IMR-90 (cell line): ENCODE measurements at regions not wholly inside any gene's neighbourhood (a gene's known extent, or its start where the extent isn't known, plus 50 kb on each side); places are given as distances from the start of the nearest gene placed in this dataset.

ENCODE experiments used
- ATAC-seq: fragments of 200-7000 bp; cut with Tn5 transposase; 2 replicates; pipeline ENCODE4 v1.9.1; 2020; ENCODE audit warnings: low read depth, mild to moderate bottlenecking, moderate library complexity
- BruUV-seq: library from RNA; stranded (reverse); fragments of 400-500 nt; replicated peaks from 2 replicates; lab custom pipeline; 2021; lab: Mats Ljungman, UMichigan
- CTCF ChIA-PET: fragments of 300-600 bp; formaldehyde crosslinking; extraction: SDS; loops from one replicate; lab custom pipeline; 2021; ENCODE audit warnings: antibody characterized with exemption; lab: Yijun Ruan, JAX
- POLR2A ChIA-PET: fragments of 300-600 bp; sonication (Branson Sonifier 250); formaldehyde crosslinking; loops from one replicate; lab custom pipeline; 2022; ENCODE audit warnings: antibody characterized with exemption; ENCODE audit not compliant: unreplicated experiment; lab: Charles Lee
- DNase-seq: peaks from one replicate; pipeline ENCODE4 v3.0.0; 2013
- H2AFZ ChIP-seq: replicated peaks from 2 replicates; pipeline ENCODE3; 2013; ENCODE audit warnings: low read length, mild to moderate bottlenecking; ENCODE audit not compliant: poor library complexity
- H2AK5ac ChIP-seq: 2 replicates; pipeline ENCODE4 v1.6.1; 2013; ENCODE audit warnings: low read depth, low read length, inconsistent platforms
- H2AK9ac ChIP-seq: replicated peaks from 2 replicates; pipeline ENCODE3; 2013; ENCODE audit warnings: mild to moderate bottlenecking, low read depth, low read length, moderate library complexity; ENCODE audit not compliant: poor library complexity
- H2BK120ac ChIP-seq: 2 replicates; pipeline ENCODE4 v1.6.1; 2013; ENCODE audit warnings: low read depth, low read length, inconsistent platforms
- H2BK15ac ChIP-seq: 3 replicates; pipeline ENCODE4 v1.6.1; 2013; ENCODE audit warnings: low read depth, low read length, inconsistent platforms
- H2BK20ac ChIP-seq: 2 replicates; pipeline ENCODE4 v1.6.1; 2013; ENCODE audit warnings: low read depth, mild to moderate bottlenecking, inconsistent platforms, low read length, moderate library complexity
- H2BK5ac ChIP-seq: 2 replicates; pipeline ENCODE4 v1.6.1; 2013; ENCODE audit warnings: mild to moderate bottlenecking, low read depth, low read length, inconsistent platforms; ENCODE audit not compliant: poor library complexity, severe bottlenecking
- H3K14ac ChIP-seq: replicated peaks from 2 replicates; pipeline ENCODE4 v1.6.1; 2013; ENCODE audit warnings: low read depth, low read length, inconsistent platforms
- H3K18ac ChIP-seq: 2 replicates; pipeline ENCODE4 v1.6.1; 2013; ENCODE audit warnings: low read depth, low read length, control low read depth
- H3K23ac ChIP-seq: 2 replicates; pipeline ENCODE4 v1.6.1; 2013; ENCODE audit warnings: low read depth, low read length, inconsistent platforms
- H3K27ac ChIP-seq: 2 replicates; pipeline ENCODE4 v1.5.1; 2013; ENCODE audit warnings: mild to moderate bottlenecking, control low read depth, low read length; ENCODE audit not compliant: insufficient read depth
- H3K27me3 ChIP-seq: 2 replicates; pipeline ENCODE4 v1.6.1; 2013; ENCODE audit warnings: low read length; ENCODE audit not compliant: control insufficient read depth, insufficient read depth
- H3K36me3 ChIP-seq: 2 replicates; pipeline ENCODE4 v1.6.1; 2013; ENCODE audit warnings: low read length, mixed read lengths; ENCODE audit not compliant: control insufficient read depth, insufficient read depth
- H3K4ac ChIP-seq: 2 replicates; pipeline ENCODE4 v1.6.1; 2013; ENCODE audit warnings: low read depth, low read length, inconsistent platforms
- H3K4me1 ChIP-seq: 2 replicates; pipeline ENCODE4 v1.6.1; 2013; ENCODE audit warnings: low read length, mixed read lengths; ENCODE audit not compliant: control insufficient read depth, insufficient read depth
- H3K4me2 ChIP-seq: 2 replicates; pipeline ENCODE4 v1.6.1; 2013; ENCODE audit warnings: low read depth, mild to moderate bottlenecking, control low read depth, low read length, moderate library complexity
- H3K4me3 ChIP-seq: 2 replicates; pipeline ENCODE4 v1.5.1; 2013; ENCODE audit warnings: low read depth, mild to moderate bottlenecking, control low read depth, low read length, moderate library complexity; ENCODE audit not compliant: insufficient read depth
- H3K56ac ChIP-seq: 2 replicates; pipeline ENCODE4 v1.6.1; 2013; ENCODE audit warnings: low read length, inconsistent platforms; ENCODE audit not compliant: insufficient read depth; ENCODE audit errors: extremely low read depth
- H3K79me1 ChIP-seq, 2 experiments: 2 replicates each; pipeline ENCODE4 v1.6.1; 2013; ENCODE audit warnings: low read length in 2 of 2, inconsistent platforms in 1 of 2, low read depth in 1 of 2
- H3K9ac ChIP-seq: 2 replicates; pipeline ENCODE4 v1.6.1; 2013; ENCODE audit warnings: low read depth, low read length, control low read depth
- H3K9me1 ChIP-seq: 2 replicates; pipeline ENCODE4 v1.6.1; 2013; ENCODE audit warnings: low read length, inconsistent platforms; ENCODE audit not compliant: insufficient read depth
- H3K9me3 ChIP-seq: 2 replicates; pipeline ENCODE4 v1.6.1; 2013; ENCODE audit warnings: low read length; ENCODE audit not compliant: control insufficient read depth, insufficient read depth
- H4K20me1 ChIP-seq: 2 replicates; pipeline ENCODE4 v1.6.1; 2013; ENCODE audit warnings: low read length, inconsistent platforms; ENCODE audit not compliant: insufficient read depth
- H4K5ac ChIP-seq: 2 replicates; pipeline ENCODE4 v1.6.1; 2013; ENCODE audit warnings: mild to moderate bottlenecking, low read depth, low read length, control low read depth
- H4K8ac ChIP-seq, 2 experiments: 2 replicates each; pipeline ENCODE4 v1.6.1; 2013; ENCODE audit warnings: low read depth in 2 of 2, low read length in 2 of 2, control low read depth in 1 of 2, inconsistent platforms in 1 of 2
- H4K91ac ChIP-seq: 2 replicates; pipeline ENCODE4 v1.6.1; 2013; ENCODE audit warnings: low read depth, low read length, inconsistent platforms; ENCODE audit not compliant: insufficient read depth
- BHLHE40 ChIP-seq: fragments of 150-350 bp; IDR thresholded peaks from 2 replicates; pipeline ENCODE4 v1.6.1; 2016; ENCODE audit warnings: mild to moderate bottlenecking, low read depth, low read length
- CHD1 ChIP-seq: IDR thresholded peaks from 2 replicates; pipeline ENCODE4 v1.6.1; 2012; ENCODE audit warnings: low read depth, low read length, improper control_type of control experiment
- FOS ChIP-seq: fragments of 150-350 bp; IDR thresholded peaks from 2 replicates; pipeline ENCODE4 v1.6.1; 2016; ENCODE audit warnings: low read depth, low read length
- MAFK ChIP-seq: IDR thresholded peaks from 2 replicates; pipeline ENCODE4 v1.6.1; 2012; ENCODE audit warnings: low read depth, low read length, improper control_type of control experiment
- POLR2A ChIP-seq: IDR thresholded peaks from 2 replicates; pipeline ENCODE4 v1.6.1; 2012; ENCODE audit warnings: mild to moderate bottlenecking, low read depth, low read length
- RCOR1 ChIP-seq: IDR thresholded peaks from 2 replicates; pipeline ENCODE4 v1.6.1; 2012; ENCODE audit warnings: mild to moderate bottlenecking, low read length, improper control_type of control experiment; ENCODE audit not compliant: insufficient replicate concordance
- SMC3 ChIP-seq: fragments of 150-350 bp; IDR thresholded peaks from 2 replicates; pipeline ENCODE4 v1.6.1; 2016; ENCODE audit warnings: low read depth, mild to moderate bottlenecking, antibody characterized with exemption, low read length, moderate library complexity
- WGBS, 2 experiments: methylation state at CpG; one replicate each; pipeline versions ENCODE4 v1.1.5 to v1.1.7; 2013; ENCODE audit warnings: missing lambda C conversion rate in 2 of 2; ENCODE audit not compliant: insufficient read length in 1 of 2; ENCODE audit errors: extremely low coverage in 2 of 2; 5-methylcytosine and 5-hydroxymethylcytosine counted together
- dilution Hi-C: fragments of 300-500 bp; cut with HindIII; formaldehyde crosslinking; loops from one replicate; pipeline ENCODE4 v1.14.3; 2018; ENCODE audit warnings: low sequenced_read_pairs; ENCODE audit not compliant: unreplicated experiment
- in situ Hi-C: fragments of 300-500 bp; cut with MboI; formaldehyde crosslinking; loops from 3 replicates; pipeline ENCODE4 v1.14.3; 2019; ENCODE audit warnings: low sequenced_read_pairs, inconsistent platforms, mixed read lengths
- intact Hi-C: fragments of 100-400 bp; cut with micrococcal nuclease; formaldehyde crosslinking; loops from 2 replicates; pipeline ENCODE4 v1.10.0; 2022
- TF ChIP-seq, protein P1 (sequence below): fragments of 150-350 bp; IDR thresholded peaks from 2 replicates; pipeline ENCODE4 v1.6.1; 2016; ENCODE audit warnings: low read depth, mild to moderate bottlenecking, low read length, moderate library complexity, borderline replicate concordance

- dilution Hi-C loops, result no loop called here
- 0 out of 2 replicates have a peak overlapping the region, but pooled peaks have one; percentile 1 for H3K23ac ChIP-seq
- peaks cover 21% of the 10 kb centered on the region for H3K4me1 ChIP-seq
- H3K9ac ChIP-seq, result no peak overlapping the region
- peaks cover 0 to 5% of the 10 kb centered on the region in 2 experiments; a peak in 2 of 4 replicates for H3K79me1 ChIP-seq
- no peak overlapping the region for H2BK5ac ChIP-seq
- POLR2A ChIA-PET, result no interaction called here
- no peak for DNase-seq
- H4K20me1 ChIP-seq, result no peaks in the 10 kb centered on the region
- TF ChIP-seq BHLHE40 (no peak), CHD1 (no peak), RCOR1 (no peak), FOS (no peak), POLR2A (no peak), MAFK (no peak), SMC3 (no peak)
- TF ChIP-seq, protein P1, sequence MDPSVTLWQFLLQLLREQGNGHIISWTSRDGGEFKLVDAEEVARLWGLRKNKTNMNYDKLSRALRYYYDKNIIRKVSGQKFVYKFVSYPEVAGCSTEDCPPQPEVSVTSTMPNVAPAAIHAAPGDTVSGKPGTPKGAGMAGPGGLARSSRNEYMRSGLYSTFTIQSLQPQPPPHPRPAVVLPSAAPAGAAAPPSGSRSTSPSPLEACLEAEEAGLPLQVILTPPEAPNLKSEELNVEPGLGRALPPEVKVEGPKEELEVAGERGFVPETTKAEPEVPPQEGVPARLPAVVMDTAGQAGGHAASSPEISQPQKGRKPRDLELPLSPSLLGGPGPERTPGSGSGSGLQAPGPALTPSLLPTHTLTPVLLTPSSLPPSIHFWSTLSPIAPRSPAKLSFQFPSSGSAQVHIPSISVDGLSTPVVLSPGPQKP, result no peak
- H3K4me2 ChIP-seq, result no peak overlapping the region
- no peak overlapping the region for H3K56ac ChIP-seq
- peak overlapping the region; percentile 47; the same call in 1 of the 2 replicates for H2AK5ac ChIP-seq
- H3K14ac ChIP-seq, result no peak overlapping the region; the same call in 1 of the 2 replicates
- H2AK9ac ChIP-seq, result no peak overlapping the region
- H3K4me3 ChIP-seq, result no peak overlapping the region
- no peaks in the 10 kb centered on the region for H3K27me3 ChIP-seq
- H3K27ac ChIP-seq, result no peak overlapping the region
- peak overlapping the region; percentile 43; the same call in 1 of the 2 replicates for H4K5ac ChIP-seq
- WGBS, 2 experiments, result 50% methylated on average over 1 of the region's 3 CpGs; no CpG with 5 or more reads in 1 of the 2 experiments
- CTCF ChIA-PET, result interaction anchor here (1.0 kb wide), 1 partner anchor 140 kb away, joined by 3 read pairs; no protein-coding TSS in a partner anchor
- intact Hi-C loops, result loop anchor here (5.0 kb wide), 1 partner anchor 79 kb away; no protein-coding TSS in a partner anchor
- peaks cover 4% of the 10 kb centered on the region for H3K9me1 ChIP-seq
- peak overlapping the region; percentile 65 for H3K4ac ChIP-seq
- peak overlapping the region; percentile 61; the same call in 2 of the 3 replicates for H2BK15ac ChIP-seq
- H3K36me3 ChIP-seq, result no peaks in the 10 kb centered on the region
- peak overlapping the region in 1 of 2 experiments; percentile 28; a peak in 1 of 4 replicates for H4K8ac ChIP-seq
- no TSS peak for BruUV-seq
- H3K9me3 ChIP-seq, result peaks cover 7% of the 10 kb centered on the region
- H3K18ac ChIP-seq, result peak overlapping the region; percentile 60
- peak overlapping the region; percentile 21 for H2BK120ac ChIP-seq
- peak overlapping the region; percentile 84 for H2BK20ac ChIP-seq
- peak overlapping the region; percentile 62 for H4K91ac ChIP-seq
- H2AFZ ChIP-seq, result peak overlapping the region; percentile 59
- in situ Hi-C loops, result no loop called here
- ATAC-seq, result no peak
These were observed 245.5 kb downstream of the AUH start for GRCh38 chr9:91116211-91116610.
